GM12891 (cell line): ENCODE measurements at regions not wholly inside any gene's neighbourhood (a gene's known extent, or its start where the extent isn't known, plus 50 kb on each side); places are given as distances from the start of the nearest gene placed in this dataset.
A peak's percentile ranks its signal among the peaks of the same experiment; 100 is the strongest.
"Not testable (repeated sequence)": the region's sequence is repeated elsewhere in the genome, so short reads cannot be mapped to it uniquely, and the experiment has no call there.

Experiments used
- DNase-seq: peaks from one replicate; pipeline ENCODE4 v3.0.0; 2011; ENCODE audit warnings: low spot score; ENCODE audit not compliant: insufficient read length
- FAIRE-seq: peaks from 2 replicates; lab custom pipeline; 2011; peaks lifted over from hg19 to GRCh38; lab: Jason Lieb, UNC
- PAX5 ChIP-seq: IDR thresholded peaks from 2 replicates; pipeline ENCODE4 v1.6.1; 2011; ENCODE audit warnings: low read length, moderate library complexity, mild to moderate bottlenecking; ENCODE audit not compliant: insufficient read depth, severe bottlenecking
- POLR2A ChIP-seq: IDR thresholded peaks from 2 replicates; pipeline ENCODE4 v1.6.1; 2011; ENCODE audit warnings: low read depth, low read length, control low read depth
- POLR2AphosphoS5 ChIP-seq: IDR thresholded peaks from 2 replicates; pipeline ENCODE4 v1.6.1; 2011; ENCODE audit warnings: low read depth, low read length, control low read depth
- POU2F2 ChIP-seq: IDR thresholded peaks from 2 replicates; pipeline ENCODE4 v1.6.1; 2011; ENCODE audit warnings: low read depth, mild to moderate bottlenecking, control low read depth, low read length, moderate library complexity
- SPI1 ChIP-seq: IDR thresholded peaks from 2 replicates; pipeline ENCODE4 v1.6.1; 2011; ENCODE audit warnings: low read depth, low read length, control low read depth
- TAF1 ChIP-seq: IDR thresholded peaks from 2 replicates; pipeline ENCODE4 v1.6.1; 2011; ENCODE audit warnings: low read depth, low read length, control low read depth

DNA sequence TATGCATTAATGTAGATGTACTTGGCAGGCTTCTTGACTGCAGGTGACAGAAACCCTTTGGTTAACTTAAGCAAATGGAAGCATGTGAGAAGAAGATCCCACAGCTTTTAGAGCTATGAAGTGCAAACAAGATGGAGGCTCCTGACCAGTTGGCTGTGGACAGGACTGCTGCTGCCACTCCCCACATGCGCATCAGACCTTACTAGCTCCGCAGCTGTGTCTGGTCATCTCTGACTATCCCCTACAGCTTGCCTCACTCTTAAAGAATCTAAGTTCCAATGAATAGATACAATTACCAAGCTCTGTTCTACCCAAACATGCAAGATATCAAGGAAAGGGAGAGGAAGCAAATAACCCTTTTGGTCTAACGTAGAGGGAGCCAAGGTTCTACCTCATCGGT, 587.6 kb downstream of the DSC3 start:
- FAIRE-seq (no peak), DNase-seq (no peak)
- TF ChIP-seq POLR2A (no peak), POLR2AphosphoS5 (no peak), TAF1 (no peak), POU2F2 (no peak), SPI1 (no peak), PAX5 (no peak)

DNA sequence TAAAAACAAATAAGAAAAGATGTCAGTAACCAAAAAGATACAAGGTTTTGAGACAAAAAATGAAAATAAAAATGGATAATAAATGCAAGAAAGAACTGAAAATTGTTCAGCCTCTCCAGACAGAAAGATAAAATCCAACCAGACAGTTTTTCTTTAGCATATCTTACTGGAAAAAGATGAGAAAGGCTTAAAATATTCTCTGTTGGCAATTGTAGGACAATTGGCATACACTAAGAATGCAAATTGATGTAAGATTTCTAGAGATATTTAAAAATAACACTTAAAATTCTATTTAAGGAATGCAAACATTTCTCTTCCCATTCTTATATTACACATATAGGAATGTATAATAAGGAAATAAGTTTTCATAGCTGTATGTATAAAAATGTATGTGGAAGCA, 590.6 kb downstream of the DSC3 start:
- FAIRE-seq (no peak), DNase-seq (no peak)
- TF ChIP-seq POLR2AphosphoS5 = no peak
- no peak for TF ChIP-seq POU2F2
- TF ChIP-seq TAF1 = no peak
- no peak for TF ChIP-seq SPI1
- no peak for TF ChIP-seq PAX5
- no peak for TF ChIP-seq POLR2A

DNA sequence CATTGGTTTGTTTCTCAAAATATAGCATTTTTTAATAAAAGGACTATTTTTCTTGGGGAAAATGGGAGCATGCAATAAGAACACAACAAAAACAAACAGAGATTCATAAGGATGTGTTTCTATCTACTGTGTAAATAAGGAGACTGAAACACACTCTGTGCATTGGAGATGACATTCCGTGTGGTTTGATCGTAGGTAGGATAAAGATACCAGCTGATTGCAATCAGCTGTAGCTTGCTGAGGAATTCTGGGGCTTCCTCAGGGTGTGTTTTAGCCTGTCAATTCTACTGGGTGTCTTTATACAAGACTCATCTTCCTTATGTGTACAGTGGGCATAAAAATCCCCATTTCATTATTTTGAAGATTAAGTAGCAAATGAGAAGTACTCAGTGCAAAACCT, 591.6 kb downstream of the DSC3 start:
- DNase-seq (no peak), FAIRE-seq (no peak)
- TF ChIP-seq PAX5 = no peak
- no peak for TF ChIP-seq SPI1
- no peak for TF ChIP-seq POLR2AphosphoS5
- no peak for TF ChIP-seq POLR2A
- no peak for TF ChIP-seq POU2F2
- TF ChIP-seq TAF1 = no peak

DNA sequence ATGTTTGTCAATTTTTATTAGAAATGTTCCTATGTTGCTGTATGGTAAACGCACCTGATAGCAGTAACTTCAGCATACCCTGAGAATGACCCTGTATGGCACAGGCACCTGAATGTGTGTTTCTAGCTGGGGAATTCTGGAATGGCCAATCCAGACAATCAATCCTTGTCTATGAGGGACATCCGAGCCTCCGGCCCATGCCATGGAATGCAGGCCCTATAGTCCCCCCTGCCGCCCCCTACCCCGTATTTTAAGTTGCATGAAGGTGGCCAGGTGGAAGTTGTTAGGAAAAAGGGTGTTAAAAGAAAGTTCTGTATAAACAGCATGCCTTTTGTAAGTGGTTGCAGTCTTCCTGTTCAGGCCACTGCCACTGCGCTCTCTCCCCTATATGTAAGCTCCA, 595.9 kb downstream of the DSC3 start:
- FAIRE-seq (no peak), DNase-seq (no peak)
- TF ChIP-seq POLR2A (no peak), TAF1 (no peak), SPI1 (no peak), PAX5 (no peak)

DNA sequence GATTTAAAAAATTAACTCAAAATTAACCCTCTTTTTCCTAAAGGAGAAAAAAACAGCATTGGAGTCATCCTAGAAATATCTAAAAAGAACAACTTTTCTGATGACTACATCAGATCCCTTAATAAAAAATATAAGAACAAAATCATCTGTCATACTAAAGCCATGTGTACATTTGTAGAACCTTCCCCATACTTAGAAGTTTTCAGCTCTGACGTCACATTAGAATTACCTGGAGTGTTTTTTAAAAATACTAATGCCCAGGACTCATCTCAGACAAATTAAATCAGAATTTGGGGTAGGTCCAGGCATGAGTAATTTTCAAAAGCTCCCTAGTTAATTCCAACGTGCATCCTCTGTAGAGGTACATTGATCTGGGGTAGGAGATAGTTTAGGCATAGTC, 598.0 kb downstream of the DSC3 start:
- FAIRE-seq (no peak), DNase-seq (no peak)
- TF ChIP-seq SPI1 = no peak
- no peak for TF ChIP-seq POU2F2
- no peak for TF ChIP-seq TAF1
- no peak for TF ChIP-seq POLR2A
- TF ChIP-seq POLR2AphosphoS5 = no peak
- no peak for TF ChIP-seq PAX5

DNA sequence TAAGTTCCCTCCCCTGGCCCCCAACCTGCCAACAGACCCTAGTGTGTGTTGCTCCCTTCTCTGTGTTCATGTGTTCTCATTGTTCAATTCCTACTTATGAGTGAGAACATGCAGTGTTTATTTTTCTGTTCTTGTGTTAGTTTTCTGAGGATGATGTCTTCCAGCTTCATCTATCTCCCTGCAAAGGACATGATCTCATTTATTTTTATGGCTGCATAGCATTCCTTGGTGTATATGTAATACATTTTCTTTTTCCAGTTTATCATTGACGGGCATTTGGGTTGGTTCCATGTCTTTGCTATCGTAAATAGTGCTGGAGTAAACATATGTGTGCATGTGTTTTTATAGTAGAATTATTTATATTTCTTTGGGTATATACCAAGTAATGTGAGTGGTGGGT, 602.2 kb downstream of the DSC3 start:
- TF ChIP-seq POU2F2 (no peak), TAF1 (no peak), POLR2A (no peak), POLR2AphosphoS5 (no peak), SPI1 (no peak), PAX5 (no peak)

DNA sequence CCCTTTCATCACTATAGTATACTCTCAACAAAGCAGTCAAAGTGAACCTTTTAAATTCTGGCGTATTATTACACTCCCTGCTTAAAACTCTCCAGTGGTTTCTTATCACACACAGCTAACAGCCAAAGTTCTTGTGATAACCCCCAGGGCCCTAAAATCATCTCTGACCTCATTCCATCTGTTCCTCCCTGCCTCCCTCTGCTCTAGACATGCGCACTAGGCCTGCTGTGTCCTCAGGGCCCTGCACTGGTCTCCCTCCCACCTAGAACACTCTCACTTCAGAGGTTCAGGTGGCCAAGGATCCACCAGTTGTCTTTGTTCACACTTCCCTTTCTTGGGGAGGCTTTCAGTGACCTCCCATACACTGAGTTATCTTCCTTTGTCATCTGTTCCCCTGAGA, 603.4 kb downstream of the DSC3 start:
- DNase-seq (no peak), FAIRE-seq (no peak)
- TF ChIP-seq PAX5 (no peak), SPI1 (no peak), TAF1 (no peak), POLR2AphosphoS5 (no peak), POLR2A (no peak), POU2F2 (no peak)

More for the DNA sequence above, 602.2 kb downstream of the DSC3 start:
- FAIRE-seq (no peak), DNase-seq (no peak)

DNA sequence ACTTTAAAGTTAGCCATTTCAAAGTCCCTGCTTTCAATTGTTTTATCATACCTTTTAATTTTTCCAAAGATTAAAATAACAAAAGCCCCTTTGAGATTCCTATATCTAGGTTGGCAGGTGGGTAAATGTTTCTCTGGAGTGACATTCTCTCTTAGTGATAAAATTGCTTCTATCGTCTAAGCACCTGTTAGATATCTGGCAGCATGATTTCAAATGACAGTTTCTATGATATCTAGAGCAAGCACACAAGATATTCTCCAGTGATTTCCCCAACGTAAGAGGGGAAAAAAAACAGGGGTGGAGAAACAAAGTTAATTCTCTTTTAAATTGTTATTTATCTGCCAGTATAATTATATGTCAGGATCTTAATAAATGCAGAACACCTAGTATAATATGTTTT, 610.2 kb downstream of the DSC3 start:
- TF ChIP-seq POU2F2 (no peak), TAF1 (no peak), POLR2A (no peak), PAX5 (no peak), SPI1 (no peak), POLR2AphosphoS5 (no peak)
- no peak for FAIRE-seq
- DNase-seq = no peak

DNA sequence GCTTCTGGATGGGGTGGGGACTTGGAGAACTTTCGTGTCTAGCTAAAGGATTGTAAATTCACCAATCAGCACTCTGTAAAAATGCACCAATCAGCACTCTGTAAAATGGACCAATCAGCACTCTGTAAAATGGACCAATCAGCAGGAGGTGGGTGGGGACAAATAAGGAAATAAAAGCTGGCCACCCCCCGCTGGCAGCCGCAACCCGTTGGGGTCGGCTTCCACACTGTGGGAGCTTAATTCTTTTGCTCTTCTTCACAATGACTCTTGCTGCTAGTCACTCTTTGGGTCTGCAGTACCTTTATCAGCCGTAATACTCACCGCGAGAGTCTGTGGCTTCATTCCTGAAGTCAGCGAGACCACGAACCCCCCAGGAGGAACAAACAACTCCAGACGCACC, 623.1 kb downstream of the DSC3 start:
- DNase-seq, FAIRE-seq: not testable (repeated sequence)

DNA sequence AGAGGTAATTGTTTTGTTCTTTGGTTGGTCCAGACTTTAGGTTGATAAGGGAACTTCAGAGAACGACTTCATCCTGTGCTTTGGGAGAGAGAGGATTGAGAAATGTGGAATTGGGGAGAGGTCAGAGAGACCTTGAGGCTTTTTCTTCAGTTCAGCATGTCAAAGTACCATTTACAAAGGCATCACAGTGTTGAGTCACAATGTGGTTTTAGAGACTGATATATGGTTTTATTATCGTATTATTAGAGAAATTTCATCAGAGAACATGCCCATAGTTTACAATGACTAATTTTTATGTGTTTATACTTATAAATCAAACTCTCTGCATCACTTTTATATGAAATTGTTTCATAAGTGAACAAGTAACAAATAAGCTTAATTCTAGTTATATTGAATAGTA, 626.6 kb downstream of the DSC3 start:
- DNase-seq (no peak), FAIRE-seq (no peak)
- no peak for TF ChIP-seq POLR2A
- no peak for TF ChIP-seq POU2F2
- no peak for TF ChIP-seq POLR2AphosphoS5
- TF ChIP-seq SPI1 = no peak

DNA sequence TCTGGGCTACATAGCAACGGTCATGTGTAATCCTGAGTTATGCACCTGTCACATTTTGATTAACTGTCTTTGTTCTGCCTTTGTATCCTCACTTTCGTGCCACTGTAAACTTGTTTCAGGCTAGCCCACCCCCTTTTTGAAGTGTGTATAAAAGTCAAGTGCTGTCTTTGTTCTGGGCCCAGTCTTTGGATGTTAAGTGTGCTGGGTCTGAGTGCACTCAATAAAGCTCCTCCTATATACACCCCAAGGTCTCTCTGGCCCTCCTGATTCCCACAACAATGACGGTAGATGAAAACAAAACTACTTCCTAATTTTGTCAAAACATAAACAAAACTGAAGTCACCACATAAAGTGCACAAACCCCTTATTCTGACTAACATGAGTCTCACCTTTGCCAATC, 633.4 kb downstream of the DSC3 start:
- FAIRE-seq (peak; percentile 16), DNase-seq (no peak)
- no peak for TF ChIP-seq POLR2A
- no peak for TF ChIP-seq PAX5
- TF ChIP-seq POU2F2 = no peak
- TF ChIP-seq SPI1 = no peak
- TF ChIP-seq TAF1 = no peak
- no peak for TF ChIP-seq POLR2AphosphoS5
